ENCODE measurements at regions not wholly inside any gene's neighbourhood (a gene's known extent, or its start where the extent isn't known, plus 50 kb on each side); places are given as distances from the start of the nearest gene placed in this dataset.

- TF ChIP-seq HDGF (IDR thresholded peaks at IDR 0.05; ENCODE audit: borderline replicate concordance): no peak
- TF ChIP-seq BHLHE40 (IDR thresholded peaks at IDR 0.05; ENCODE audit: borderline replicate concordance): no peak
- TF ChIP-seq FOXA1 (IDR thresholded peaks at IDR 0.05): no peak
- no peak for TF ChIP-seq SUZ12 (IDR thresholded peaks at IDR 0.05)
- TF ChIP-seq SP1 (IDR thresholded peaks at IDR 0.05): no peak
- no peak for TF ChIP-seq FOXM1 (IDR thresholded peaks at IDR 0.05; ENCODE audit: borderline replicate concordance)
- no peak for TF ChIP-seq ELF4 (IDR thresholded peaks at IDR 0.05)
- TF ChIP-seq LEF1 (IDR thresholded peaks at IDR 0.05; ENCODE audit: borderline replicate concordance): no peak
- no peak for TF ChIP-seq FOXK2 (IDR thresholded peaks at IDR 0.05)
- no peak for TF ChIP-seq NFRKB (IDR thresholded peaks at IDR 0.05)
- no peak for TF ChIP-seq L3MBTL2 (conservative IDR thresholded peaks at IDR 0.05)
Observed at GRCh38 chr2:223147431-223147830, 95.4 kb downstream of the KCNE4 start.

GRCh38 chr2:223148516-223148915, 96.5 kb downstream of the KCNE4 start:
- ChIA-PET POLR2A (no interaction called here), CTCF (no interaction called here)
- no peak for TF ChIP-seq ELF4 (IDR thresholded peaks at IDR 0.05)
- TF ChIP-seq ZNF384 (IDR thresholded peaks at IDR 0.05): no peak
- TF ChIP-seq HDGF (IDR thresholded peaks at IDR 0.05; ENCODE audit: borderline replicate concordance): no peak
- no peak for TF ChIP-seq L3MBTL2 (conservative IDR thresholded peaks at IDR 0.05)
- no peak for TF ChIP-seq PKNOX1 (IDR thresholded peaks at IDR 0.05)
- TF ChIP-seq TARDBP (IDR thresholded peaks at IDR 0.05): no peak
- no peak for TF ChIP-seq NFRKB (IDR thresholded peaks at IDR 0.05)
- no peak for TF ChIP-seq CTBP1 (IDR thresholded peaks at IDR 0.05; ENCODE audit: borderline replicate concordance)
- TF ChIP-seq FOXM1 (IDR thresholded peaks at IDR 0.05; ENCODE audit: borderline replicate concordance): no peak
- TF ChIP-seq FOXA1 (IDR thresholded peaks at IDR 0.05): no peak
- TF ChIP-seq ARNT (IDR thresholded peaks at IDR 0.05): no peak
- TF ChIP-seq BHLHE40 (IDR thresholded peaks at IDR 0.05; ENCODE audit: borderline replicate concordance): no peak
- TF ChIP-seq SP1 (IDR thresholded peaks at IDR 0.05): no peak
- no peak for TF ChIP-seq SUZ12 (IDR thresholded peaks at IDR 0.05)
- TF ChIP-seq FOXK2 (IDR thresholded peaks at IDR 0.05): no peak
- TF ChIP-seq LEF1 (IDR thresholded peaks at IDR 0.05; ENCODE audit: borderline replicate concordance): no peak
- no peak for DNase-seq (ENCODE audit: extremely low spot score)

More at GRCh38 chr2:223147431-223147830, 95.4 kb downstream of the KCNE4 start:
- POLR2A ChIA-PET: no interaction called here
- no peak for DNase-seq (ENCODE audit: extremely low spot score)
- CTCF ChIA-PET: no interaction called here

GRCh38 chr2:223155956-223156355, 104.0 kb downstream of the KCNE4 start:
- ChIA-PET POLR2A (no interaction called here), CTCF (no interaction called here)
- DNase-seq (ENCODE audit: extremely low spot score): no peak
- no peak for TF ChIP-seq HDGF (IDR thresholded peaks at IDR 0.05; ENCODE audit: borderline replicate concordance)
- TF ChIP-seq TARDBP (IDR thresholded peaks at IDR 0.05): no peak
- TF ChIP-seq SUZ12 (IDR thresholded peaks at IDR 0.05): no peak
- TF ChIP-seq L3MBTL2 (conservative IDR thresholded peaks at IDR 0.05): no peak
- TF ChIP-seq FOXM1 (IDR thresholded peaks at IDR 0.05; ENCODE audit: borderline replicate concordance): no peak
- no peak for TF ChIP-seq PKNOX1 (IDR thresholded peaks at IDR 0.05)
- no peak for TF ChIP-seq FOXK2 (IDR thresholded peaks at IDR 0.05)
- TF ChIP-seq SP1 (IDR thresholded peaks at IDR 0.05): no peak
- TF ChIP-seq NFRKB (IDR thresholded peaks at IDR 0.05): no peak

GRCh38 chr2:223161873-223162458, 110.0 kb downstream of the KCNE4 start:
- no peak for DNase-seq (ENCODE audit: extremely low spot score)
- CTCF ChIA-PET: no interaction called here
- POLR2A ChIA-PET: no interaction called here
- TF ChIP-seq HDGF (IDR thresholded peaks at IDR 0.05; ENCODE audit: borderline replicate concordance): no peak

- CTCF ChIA-PET: no interaction called here
Observed at GRCh38 chr2:223165423-223166214, 113.6 kb downstream of the KCNE4 start.

More at GRCh38 chr2:223165423-223166214, 113.6 kb downstream of the KCNE4 start:
- POLR2A ChIA-PET: no interaction called here
- no peak for DNase-seq (ENCODE audit: extremely low spot score)
- TF ChIP-seq NFRKB (IDR thresholded peaks at IDR 0.05) (no peak), FOXA1 (IDR thresholded peaks at IDR 0.05) (no peak), SP1 (IDR thresholded peaks at IDR 0.05) (no peak), SUZ12 (IDR thresholded peaks at IDR 0.05) (no peak), PKNOX1 (IDR thresholded peaks at IDR 0.05) (no peak), LEF1 (IDR thresholded peaks at IDR 0.05; ENCODE audit: borderline replicate concordance) (no peak), ELF4 (IDR thresholded peaks at IDR 0.05) (no peak), HDGF (IDR thresholded peaks at IDR 0.05; ENCODE audit: borderline replicate concordance) (no peak), FOXK2 (IDR thresholded peaks at IDR 0.05) (no peak), FOXM1 (IDR thresholded peaks at IDR 0.05; ENCODE audit: borderline replicate concordance) (no peak), CTBP1 (IDR thresholded peaks at IDR 0.05; ENCODE audit: borderline replicate concordance) (no peak), ZNF384 (IDR thresholded peaks at IDR 0.05) (no peak), L3MBTL2 (conservative IDR thresholded peaks at IDR 0.05) (no peak), BHLHE40 (IDR thresholded peaks at IDR 0.05; ENCODE audit: borderline replicate concordance) (no peak), TARDBP (IDR thresholded peaks at IDR 0.05) (no peak), ARNT (IDR thresholded peaks at IDR 0.05) (no peak)

All from HEK293T (cell line).